Activated CD8-positive, alpha-beta T cell treated with anti-CD3 and anti-CD28 coated beads for 36 hours (primary cell): ENCODE measurements at regions not wholly inside any gene's neighbourhood (a gene's known extent, or its start where the extent isn't known, plus 50 kb on each side); places are given as distances from the start of the nearest gene placed in this dataset.

ENCODE experiments used
- ATAC-seq: fragments of 200-7000 bp; cut with Tn5 transposase; one replicate; pipeline ENCODE4 v1.10.0; 2021; ENCODE audit warnings: mild to moderate bottlenecking, moderate library complexity
- CTCF ChIA-PET: fragments of 350-600 bp; sonication (Branson Sonifier 250); formaldehyde crosslinking; loops from one replicate; lab custom pipeline; 2021; ENCODE audit warnings: antibody characterized with exemption; lab: Charles Lee
- POLR2A ChIA-PET: fragments of 350-600 bp; sonication (Branson Sonifier 250); formaldehyde crosslinking; loops from one replicate; lab custom pipeline; 2021; ENCODE audit warnings: antibody characterized with exemption; lab: Charles Lee
- DNase-seq: peaks from one replicate; pipeline ENCODE4 v3.0.0-alpha.2; 2020
- H3K27ac Mint-ChIP-seq: one replicate; pipeline ENCODE4 v1.8.0; 2021; ENCODE audit warnings: mild to moderate bottlenecking, mixed read lengths
- H3K27me3 Mint-ChIP-seq: one replicate; pipeline ENCODE4 v1.8.0; 2021; ENCODE audit warnings: mixed read lengths
- H3K36me3 Mint-ChIP-seq: one replicate; pipeline ENCODE4 v1.8.0; 2021; ENCODE audit warnings: low read depth, mixed read lengths
- H3K4me1 Mint-ChIP-seq: one replicate; pipeline ENCODE4 v1.8.0; 2021; ENCODE audit warnings: low read depth, mixed read lengths
- H3K4me3 Mint-ChIP-seq: one replicate; pipeline ENCODE4 v1.8.0; 2021; ENCODE audit warnings: mild to moderate bottlenecking, moderate library complexity, mixed read lengths
- H3K9me3 Mint-ChIP-seq: one replicate; pipeline ENCODE4 v1.8.0; 2021; ENCODE audit warnings: mixed read lengths
- intact Hi-C: fragments of 100-400 bp; cut with micrococcal nuclease; formaldehyde crosslinking; loops from one replicate; pipeline ENCODE4 v1.10.0; 2022
- TF ChIP-seq, protein P1 (sequence below): fragments of 200-600 bp; IDR thresholded peaks from one replicate; pipeline ENCODE4 v1.8.0; 2022; ENCODE audit warnings: antibody characterized with exemption, mild to moderate bottlenecking

DNA sequence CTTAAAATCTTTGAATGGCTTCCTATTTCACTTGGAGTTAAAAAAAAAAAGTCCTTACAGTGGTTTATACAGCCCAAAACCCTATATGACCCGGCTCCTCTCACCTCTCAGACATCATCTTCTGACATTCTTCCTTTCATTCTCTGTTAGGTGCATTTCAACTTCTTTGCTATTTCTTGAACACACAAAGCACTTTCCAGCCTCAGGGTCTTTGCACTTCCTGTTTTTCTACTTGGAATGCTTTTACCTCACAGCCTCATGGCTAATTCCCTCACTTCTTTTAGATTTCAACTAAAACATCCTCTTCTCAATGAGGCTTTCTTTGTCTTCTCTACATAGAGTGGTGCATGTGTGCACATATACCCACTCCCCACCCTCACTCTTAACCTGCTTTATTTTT is 91.0 kb upstream of the MB21D2 start:
- H3K9me3 Mint-ChIP-seq: peaks cover 10% of the 10 kb centered on the region
- no peaks in the 10 kb centered on the region for H3K4me1 Mint-ChIP-seq
- intact Hi-C loops: no loop called here
- ChIA-PET CTCF (interaction anchor here (0.6 kb wide), 1 partner anchor 29 kb away, joined by 3 read pairs; no protein-coding TSS in a partner anchor), POLR2A (no interaction called here)
- DNase-seq: no peak
- no peak overlapping the region for H3K4me3 Mint-ChIP-seq
- no peaks in the 10 kb centered on the region for H3K36me3 Mint-ChIP-seq
- H3K27me3 Mint-ChIP-seq: no peaks in the 10 kb centered on the region
- ATAC-seq: no peak
- TF ChIP-seq, protein P1, sequence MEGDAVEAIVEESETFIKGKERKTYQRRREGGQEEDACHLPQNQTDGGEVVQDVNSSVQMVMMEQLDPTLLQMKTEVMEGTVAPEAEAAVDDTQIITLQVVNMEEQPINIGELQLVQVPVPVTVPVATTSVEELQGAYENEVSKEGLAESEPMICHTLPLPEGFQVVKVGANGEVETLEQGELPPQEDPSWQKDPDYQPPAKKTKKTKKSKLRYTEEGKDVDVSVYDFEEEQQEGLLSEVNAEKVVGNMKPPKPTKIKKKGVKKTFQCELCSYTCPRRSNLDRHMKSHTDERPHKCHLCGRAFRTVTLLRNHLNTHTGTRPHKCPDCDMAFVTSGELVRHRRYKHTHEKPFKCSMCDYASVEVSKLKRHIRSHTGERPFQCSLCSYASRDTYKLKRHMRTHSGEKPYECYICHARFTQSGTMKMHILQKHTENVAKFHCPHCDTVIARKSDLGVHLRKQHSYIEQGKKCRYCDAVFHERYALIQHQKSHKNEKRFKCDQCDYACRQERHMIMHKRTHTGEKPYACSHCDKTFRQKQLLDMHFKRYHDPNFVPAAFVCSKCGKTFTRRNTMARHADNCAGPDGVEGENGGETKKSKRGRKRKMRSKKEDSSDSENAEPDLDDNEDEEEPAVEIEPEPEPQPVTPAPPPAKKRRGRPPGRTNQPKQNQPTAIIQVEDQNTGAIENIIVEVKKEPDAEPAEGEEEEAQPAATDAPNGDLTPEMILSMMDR: no peak
- H3K27ac Mint-ChIP-seq: no peak overlapping the region

- Mint-ChIP-seq H3K4me1 (no peaks in the 10 kb centered on the region), H3K9me3 (peaks cover 10% of the 10 kb centered on the region), H3K27ac (no peak overlapping the region), H3K27me3 (no peaks in the 10 kb centered on the region), H3K4me3 (no peak overlapping the region), H3K36me3 (no peaks in the 10 kb centered on the region)
- DNase-seq: no peak
- ChIA-PET CTCF (interaction anchor here (1.8 kb wide), 1 partner anchor 197 kb away, joined by 4 read pairs; no protein-coding TSS in a partner anchor), POLR2A (no interaction called here)
- intact Hi-C loops: no loop called here
- ATAC-seq: no peak
- TF ChIP-seq, protein P1: no peak
Measured at GRCh38 chr3:193010191-193010590, 92.5 kb upstream of the MB21D2 start.

DNA sequence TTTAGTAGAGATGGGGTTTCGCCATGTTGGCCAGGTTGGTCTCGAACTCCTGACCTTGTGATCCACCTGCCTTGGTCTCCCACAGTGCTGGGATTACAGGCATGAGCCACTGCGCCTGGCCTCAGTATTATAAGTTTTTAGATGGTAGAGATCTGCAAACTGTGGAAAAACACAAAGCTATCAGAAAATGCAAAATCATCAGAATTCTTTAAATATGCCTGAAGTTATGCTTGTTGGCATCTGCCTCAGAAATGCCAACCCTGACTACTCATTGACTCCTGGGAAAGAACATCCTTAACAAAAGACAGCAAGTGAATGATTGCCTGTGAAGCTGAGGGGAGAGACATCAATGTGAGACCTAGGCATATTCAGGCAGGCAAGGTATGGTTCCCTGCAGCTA is 94.3 kb upstream of the MB21D2 start:
- Mint-ChIP-seq H3K27ac (no peak overlapping the region), H3K9me3 (peaks cover 10% of the 10 kb centered on the region), H3K27me3 (peaks cover 3% of the 10 kb centered on the region), H3K36me3 (no peaks in the 10 kb centered on the region), H3K4me3 (no peak overlapping the region), H3K4me1 (no peaks in the 10 kb centered on the region)
- ATAC-seq (no peak), DNase-seq (no peak)
- TF ChIP-seq, protein P1: no peak
- CTCF ChIA-PET: interaction anchor here (1.4 kb wide), 1 partner anchor 30 kb away, joined by 5 read pairs; no protein-coding TSS in a partner anchor
- POLR2A ChIA-PET: no interaction called here
- intact Hi-C loops: no loop called here

GRCh38 chr3:193014902-193015301 is 97.2 kb upstream of the MB21D2 start:
- ATAC-seq: no peak
- Mint-ChIP-seq H3K27me3 (peaks cover 6% of the 10 kb centered on the region), H3K36me3 (no peaks in the 10 kb centered on the region), H3K4me3 (no peak overlapping the region), H3K9me3 (peaks cover 10% of the 10 kb centered on the region), H3K27ac (no peak overlapping the region), H3K4me1 (no peaks in the 10 kb centered on the region)
- ChIA-PET POLR2A (interaction anchor here (1.2 kb wide), 1 partner anchor 9 kb away, joined by 3 read pairs; no protein-coding TSS in a partner anchor), CTCF (interaction anchor here (1.3 kb wide), 1 partner anchor 26 kb away, joined by 3 read pairs; no protein-coding TSS in a partner anchor)
- intact Hi-C loops: no loop called here
- TF ChIP-seq, protein P1: no peak
- DNase-seq: no peak

DNA sequence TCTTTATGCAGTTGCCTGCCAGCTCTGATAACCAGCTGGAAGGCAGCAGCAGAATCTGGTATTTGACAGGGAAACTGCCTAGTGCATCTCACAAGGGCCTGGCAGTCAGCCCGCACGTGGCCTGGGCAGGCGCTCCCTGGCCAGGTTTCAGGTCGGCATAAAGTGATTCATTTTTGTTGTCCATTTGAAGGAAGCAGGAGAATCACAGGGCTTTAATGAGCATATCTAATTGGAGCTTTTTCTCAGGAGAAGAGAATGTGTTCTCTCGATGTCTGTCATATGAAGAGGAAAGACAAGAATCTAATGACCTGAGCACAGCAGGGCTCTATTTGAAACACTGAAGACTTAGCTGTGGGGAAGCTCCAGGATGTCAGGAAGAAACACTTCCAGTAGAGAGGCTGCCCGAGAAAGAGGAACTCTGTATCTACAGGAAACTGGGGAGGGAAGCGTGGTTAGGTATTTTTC is 98.8 kb upstream of the MB21D2 start:
- no peak overlapping the region for H3K27ac Mint-ChIP-seq
- intact Hi-C loops: no loop called here
- CTCF ChIA-PET: no interaction called here
- H3K27me3 Mint-ChIP-seq: peaks cover 6% of the 10 kb centered on the region
- no peaks in the 10 kb centered on the region for H3K4me1 Mint-ChIP-seq
- no peak for DNase-seq
- POLR2A ChIA-PET: no interaction called here
- ATAC-seq: no peak
- H3K36me3 Mint-ChIP-seq: no peaks in the 10 kb centered on the region
- no peak overlapping the region for H3K4me3 Mint-ChIP-seq
- TF ChIP-seq, protein P1: no peak
- peaks cover 10% of the 10 kb centered on the region for H3K9me3 Mint-ChIP-seq
